Brain microvascular endothelial cell (primary cell): ENCODE measurements at regions not wholly inside any gene's neighbourhood (a gene's known extent, or its start where the extent isn't known, plus 50 kb on each side); places are given as distances from the start of the nearest gene placed in this dataset.

Experiments used
- DNase-seq: peaks from one replicate; pipeline ENCODE4 v3.0.0-alpha.2; 2020
- H3K27ac ChIP-seq: fragments of 250-450 bp; sonication (Bioruptor Pico); 2 replicates; pipeline ENCODE4 v1.5.1; 2020; ENCODE audit warnings: mild to moderate bottlenecking, moderate library complexity
- H3K27me3 ChIP-seq: fragments of 250-450 bp; sonication (Bioruptor Pico); replicated peaks from 2 replicates; pipeline ENCODE4 v1.5.1; 2020; ENCODE audit warnings: mild to moderate bottlenecking
- H3K36me3 ChIP-seq: fragments of 250-450 bp; sonication (Bioruptor Pico); replicated peaks from 2 replicates; pipeline ENCODE4 v1.5.1; 2020; ENCODE audit warnings: mild to moderate bottlenecking
- H3K4me3 ChIP-seq: 2 replicates; pipeline ENCODE4 v1.5.1; 2011; ENCODE audit warnings: low read depth, mild to moderate bottlenecking, control low read depth, low read length, moderate library complexity
- CTCF ChIP-seq: IDR thresholded peaks from 2 replicates; pipeline ENCODE4 v1.5.1; 2011; ENCODE audit warnings: low read depth, mild to moderate bottlenecking, moderate library complexity, low read length, control low read depth, inconsistent platforms; ENCODE audit errors: missing control alignments
- in situ Hi-C: cut with HindIII; loops from 2 replicates; pipeline ENCODE4 v1.10.0; 2017; ENCODE audit warnings: low sequenced_read_pairs, low pct_ligation_motif_present

GRCh38 chr10:128217136-128217535, 90.9 kb upstream of the MKI67 start:
- H3K27ac ChIP-seq, result no peak overlapping the region
- H3K36me3 ChIP-seq, result no peaks in the 10 kb centered on the region
- no peak overlapping the region for H3K4me3 ChIP-seq
- no peaks in the 10 kb centered on the region for H3K27me3 ChIP-seq
- in situ Hi-C loops, result no loop called here
- no peak for TF ChIP-seq CTCF
- DNase-seq, result no peak

GRCh38 chr10:128218161-128218560, 91.9 kb upstream of the MKI67 start:
- Histone ChIP-seq H3K27ac (no peak overlapping the region), H3K36me3 (no peaks in the 10 kb centered on the region), H3K4me3 (no peak overlapping the region), H3K27me3 (no peaks in the 10 kb centered on the region)
- no peak for TF ChIP-seq CTCF
- in situ Hi-C loops, result no loop called here
- no peak for DNase-seq

GRCh38 chr10:128219295-128219694, 93.1 kb upstream of the MKI67 start:
- Histone ChIP-seq H3K27ac (no peak overlapping the region), H3K36me3 (no peaks in the 10 kb centered on the region), H3K4me3 (no peak overlapping the region), H3K27me3 (no peaks in the 10 kb centered on the region)
- no peak for TF ChIP-seq CTCF
- in situ Hi-C loops, result no loop called here
- no peak for DNase-seq

GRCh38 chr10:128220021-128220420, 93.8 kb upstream of the MKI67 start:
- H3K4me3 ChIP-seq, result no peak overlapping the region
- in situ Hi-C loops, result no loop called here
- no peak for TF ChIP-seq CTCF
- H3K27ac ChIP-seq, result no peak overlapping the region
- no peaks in the 10 kb centered on the region for H3K36me3 ChIP-seq
- no peak for DNase-seq
- H3K27me3 ChIP-seq, result no peaks in the 10 kb centered on the region

DNA sequence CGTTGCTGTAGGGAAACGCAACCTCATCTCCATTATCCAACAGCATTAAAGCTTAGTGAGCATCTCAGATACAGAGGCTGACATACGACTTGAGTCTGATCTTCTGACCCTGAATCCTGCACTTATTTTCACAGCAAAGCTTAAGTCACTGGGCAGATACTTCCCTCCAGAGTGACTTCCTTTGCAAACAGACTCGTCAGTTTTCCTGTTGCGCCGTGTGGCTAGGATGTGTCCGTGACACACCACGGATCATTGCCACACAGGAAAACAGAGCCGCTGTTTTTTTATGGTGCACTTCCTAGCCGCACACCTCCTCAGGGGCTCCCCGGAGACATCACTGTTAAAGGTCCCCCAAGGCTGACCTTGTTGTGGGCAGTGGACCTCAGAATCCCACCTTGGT, 94.9 kb upstream of the MKI67 start:
- no peak for DNase-seq
- Histone ChIP-seq H3K27me3 (no peaks in the 10 kb centered on the region), H3K36me3 (no peaks in the 10 kb centered on the region), H3K4me3 (no peak overlapping the region), H3K27ac (no peak overlapping the region)
- in situ Hi-C loops, result no loop called here
- no peak for TF ChIP-seq CTCF

- TF ChIP-seq CTCF, result no peak
- H3K4me3 ChIP-seq, result no peak overlapping the region
- in situ Hi-C loops, result no loop called here
- H3K36me3 ChIP-seq, result no peaks in the 10 kb centered on the region
- no peaks in the 10 kb centered on the region for H3K27me3 ChIP-seq
- DNase-seq, result no peak
- no peak overlapping the region for H3K27ac ChIP-seq
Measured at GRCh38 chr10:128221807-128222206, 95.6 kb upstream of the MKI67 start.
